ENCODE measurements at regions not wholly inside any gene's neighbourhood (a gene's known extent, or its start where the extent isn't known, plus 50 kb on each side); places are given as distances from the start of the nearest gene placed in this dataset.

GRCh38 chr4:180081072-180081471 lies 2162.1 kb upstream of the TENM3 start:
- TF ChIP-seq POLR2A (IDR thresholded peaks at IDR 0.05; ENCODE audit: low read depth) (no peak), EP300 (IDR thresholded peaks at IDR 0.05) (no peak)
- TF ChIP-seq, protein P1, sequence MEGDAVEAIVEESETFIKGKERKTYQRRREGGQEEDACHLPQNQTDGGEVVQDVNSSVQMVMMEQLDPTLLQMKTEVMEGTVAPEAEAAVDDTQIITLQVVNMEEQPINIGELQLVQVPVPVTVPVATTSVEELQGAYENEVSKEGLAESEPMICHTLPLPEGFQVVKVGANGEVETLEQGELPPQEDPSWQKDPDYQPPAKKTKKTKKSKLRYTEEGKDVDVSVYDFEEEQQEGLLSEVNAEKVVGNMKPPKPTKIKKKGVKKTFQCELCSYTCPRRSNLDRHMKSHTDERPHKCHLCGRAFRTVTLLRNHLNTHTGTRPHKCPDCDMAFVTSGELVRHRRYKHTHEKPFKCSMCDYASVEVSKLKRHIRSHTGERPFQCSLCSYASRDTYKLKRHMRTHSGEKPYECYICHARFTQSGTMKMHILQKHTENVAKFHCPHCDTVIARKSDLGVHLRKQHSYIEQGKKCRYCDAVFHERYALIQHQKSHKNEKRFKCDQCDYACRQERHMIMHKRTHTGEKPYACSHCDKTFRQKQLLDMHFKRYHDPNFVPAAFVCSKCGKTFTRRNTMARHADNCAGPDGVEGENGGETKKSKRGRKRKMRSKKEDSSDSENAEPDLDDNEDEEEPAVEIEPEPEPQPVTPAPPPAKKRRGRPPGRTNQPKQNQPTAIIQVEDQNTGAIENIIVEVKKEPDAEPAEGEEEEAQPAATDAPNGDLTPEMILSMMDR (IDR thresholded peaks at IDR 0.05), result no peak

Data from esophagus muscularis mucosa (tissue), 4 donors.